ENCODE measurements at regions not wholly inside any gene's neighbourhood (a gene's known extent, or its start where the extent isn't known, plus 50 kb on each side); places are given as distances from the start of the nearest gene placed in this dataset.

DNA sequence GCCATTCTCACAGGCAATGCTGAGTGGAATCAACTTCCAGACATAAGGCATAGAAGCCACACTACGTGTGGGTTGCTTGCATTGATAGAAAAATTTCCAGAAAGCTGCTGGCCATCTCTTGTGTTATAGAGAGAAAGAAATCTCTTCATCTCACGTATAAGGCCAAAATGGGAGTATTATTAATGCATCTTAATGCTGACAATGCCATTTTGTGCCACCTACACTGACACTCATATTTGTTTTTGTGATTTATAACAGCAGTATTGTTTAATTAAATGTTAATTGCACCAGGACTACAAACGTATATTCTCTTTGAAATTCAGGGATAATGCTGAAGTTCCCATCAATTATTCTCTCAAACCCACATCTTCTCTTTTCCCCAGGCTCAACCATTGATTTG lies 56.1 kb upstream of the TMEM132D start:
- Histone ChIP-seq H3K9ac (ENCODE audit: low read length) (no peak overlapping the region), H3K36me3 (ENCODE audit: low read length) (no peaks in the 10 kb centered on the region), H3K79me2 (ENCODE audit: insufficient read depth, low read length) (no peaks in the 10 kb centered on the region), H3K4me3 (ENCODE audit: insufficient read depth, low read length, poor library complexity, severe bottlenecking) (no peak overlapping the region), H4K20me1 (ENCODE audit: low read depth, low read length) (no peaks in the 10 kb centered on the region), H3F3A (ENCODE audit: insufficient read depth) (no peaks in the 10 kb centered on the region), H3K27ac (ENCODE audit: low read depth, low read length) (no peak overlapping the region), H3K9me2 (replicated peaks; ENCODE audit: insufficient read depth, low read length) (no peaks in the 10 kb centered on the region), H3K9me3 (ENCODE audit: insufficient read depth, low read length) (no peaks in the 10 kb centered on the region), H3K4me2 (ENCODE audit: low read depth, low read length, poor library complexity, severe bottlenecking) (no peak overlapping the region), H3K27me3 (ENCODE audit: low read length) (no peaks in the 10 kb centered on the region), H2AFZ (ENCODE audit: low read depth, low read length, severe bottlenecking) (no peak overlapping the region)
- TF ChIP-seq, protein P1, sequence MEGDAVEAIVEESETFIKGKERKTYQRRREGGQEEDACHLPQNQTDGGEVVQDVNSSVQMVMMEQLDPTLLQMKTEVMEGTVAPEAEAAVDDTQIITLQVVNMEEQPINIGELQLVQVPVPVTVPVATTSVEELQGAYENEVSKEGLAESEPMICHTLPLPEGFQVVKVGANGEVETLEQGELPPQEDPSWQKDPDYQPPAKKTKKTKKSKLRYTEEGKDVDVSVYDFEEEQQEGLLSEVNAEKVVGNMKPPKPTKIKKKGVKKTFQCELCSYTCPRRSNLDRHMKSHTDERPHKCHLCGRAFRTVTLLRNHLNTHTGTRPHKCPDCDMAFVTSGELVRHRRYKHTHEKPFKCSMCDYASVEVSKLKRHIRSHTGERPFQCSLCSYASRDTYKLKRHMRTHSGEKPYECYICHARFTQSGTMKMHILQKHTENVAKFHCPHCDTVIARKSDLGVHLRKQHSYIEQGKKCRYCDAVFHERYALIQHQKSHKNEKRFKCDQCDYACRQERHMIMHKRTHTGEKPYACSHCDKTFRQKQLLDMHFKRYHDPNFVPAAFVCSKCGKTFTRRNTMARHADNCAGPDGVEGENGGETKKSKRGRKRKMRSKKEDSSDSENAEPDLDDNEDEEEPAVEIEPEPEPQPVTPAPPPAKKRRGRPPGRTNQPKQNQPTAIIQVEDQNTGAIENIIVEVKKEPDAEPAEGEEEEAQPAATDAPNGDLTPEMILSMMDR (IDR thresholded peaks at IDR 0.05; ENCODE audit: insufficient read depth, low read length, poor library complexity, severe bottlenecking): no peak
- no peak for TF ChIP-seq EZH2phosphoT487 (conservative IDR thresholded peaks at IDR 0.05; ENCODE audit: low read length)

DNA sequence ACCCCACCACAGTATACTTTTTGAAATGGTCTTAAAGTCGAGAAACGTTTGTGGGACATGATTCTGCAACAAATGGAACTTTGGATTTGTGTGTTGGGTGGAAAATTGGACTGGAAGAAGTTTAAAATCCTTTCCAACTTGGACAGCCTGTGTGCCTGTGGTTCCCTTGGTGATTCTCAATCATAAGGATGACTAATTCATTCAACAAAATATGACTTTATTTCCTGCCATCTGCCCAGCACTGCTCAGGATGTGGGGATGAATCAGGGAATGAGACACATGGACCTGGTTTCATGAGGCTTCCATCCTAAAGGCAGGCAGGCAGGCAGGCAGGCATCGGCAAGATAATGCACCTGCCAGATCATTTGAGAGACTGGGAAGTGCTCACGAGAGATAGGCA lies 57.3 kb upstream of the TMEM132D start:
- H3K4me2 ChIP-seq (ENCODE audit: low read depth, low read length, poor library complexity, severe bottlenecking): no peak overlapping the region
- no peaks in the 10 kb centered on the region for H3K27me3 ChIP-seq (ENCODE audit: low read length)
- no peak overlapping the region for H3K9ac ChIP-seq (ENCODE audit: low read length)
- H2AFZ ChIP-seq (ENCODE audit: low read depth, low read length, severe bottlenecking): no peak overlapping the region
- no peak overlapping the region for H3K4me3 ChIP-seq (ENCODE audit: insufficient read depth, low read length, poor library complexity, severe bottlenecking)
- H3K9me2 ChIP-seq (replicated peaks; ENCODE audit: insufficient read depth, low read length): no peaks in the 10 kb centered on the region
- no peaks in the 10 kb centered on the region for H3K9me3 ChIP-seq (ENCODE audit: insufficient read depth, low read length)
- H3K27ac ChIP-seq (ENCODE audit: low read depth, low read length): no peak overlapping the region
- no peaks in the 10 kb centered on the region for H3K79me2 ChIP-seq (ENCODE audit: insufficient read depth, low read length)
- H4K20me1 ChIP-seq (ENCODE audit: low read depth, low read length): no peaks in the 10 kb centered on the region
- TF ChIP-seq, protein P1 (IDR thresholded peaks at IDR 0.05; ENCODE audit: insufficient read depth, low read length, poor library complexity, severe bottlenecking): no peak
- TF ChIP-seq EZH2phosphoT487 (conservative IDR thresholded peaks at IDR 0.05; ENCODE audit: low read length): no peak
- H3F3A ChIP-seq (ENCODE audit: insufficient read depth): no peaks in the 10 kb centered on the region
- H3K36me3 ChIP-seq (ENCODE audit: low read length): no peaks in the 10 kb centered on the region

DNA sequence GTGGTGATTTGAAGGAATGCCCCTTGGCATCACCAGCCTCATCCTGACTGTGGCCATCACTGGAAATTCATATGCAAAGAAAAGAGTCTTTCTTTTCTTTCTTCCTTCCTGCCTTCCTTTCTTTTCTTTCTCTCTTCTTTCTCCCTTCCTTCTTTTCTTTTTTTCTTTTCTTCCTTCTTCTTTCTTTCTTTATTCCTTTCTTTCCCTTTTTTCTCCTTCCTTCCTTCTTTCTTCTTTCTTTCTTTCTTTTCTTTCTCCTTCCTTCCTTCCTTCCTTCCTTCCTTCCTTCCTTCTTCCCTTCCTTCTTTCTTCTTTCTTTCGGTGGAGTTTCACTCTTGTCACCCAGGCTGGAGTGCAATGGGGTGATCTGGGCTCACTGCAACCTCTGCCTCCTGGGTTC lies 58.0 kb upstream of the TMEM132D start:
- Histone ChIP-seq H3K9ac (ENCODE audit: low read length) (no peak overlapping the region), H3K4me2 (ENCODE audit: low read depth, low read length, poor library complexity, severe bottlenecking) (no peak overlapping the region), H3K27me3 (ENCODE audit: low read length) (no peaks in the 10 kb centered on the region), H3K27ac (ENCODE audit: low read depth, low read length) (no peak overlapping the region), H3K9me2 (replicated peaks; ENCODE audit: insufficient read depth, low read length) (no peaks in the 10 kb centered on the region), H3K36me3 (ENCODE audit: low read length) (no peaks in the 10 kb centered on the region), H3K9me3 (ENCODE audit: insufficient read depth, low read length) (no peaks in the 10 kb centered on the region), H3K79me2 (ENCODE audit: insufficient read depth, low read length) (no peaks in the 10 kb centered on the region), H2AFZ (ENCODE audit: low read depth, low read length, severe bottlenecking) (no peak overlapping the region), H4K20me1 (ENCODE audit: low read depth, low read length) (no peaks in the 10 kb centered on the region), H3K4me3 (ENCODE audit: insufficient read depth, low read length, poor library complexity, severe bottlenecking) (no peak overlapping the region), H3F3A (ENCODE audit: insufficient read depth) (no peaks in the 10 kb centered on the region)
- TF ChIP-seq EZH2phosphoT487 (conservative IDR thresholded peaks at IDR 0.05; ENCODE audit: low read length): no peak
- TF ChIP-seq, protein P1 (IDR thresholded peaks at IDR 0.05; ENCODE audit: insufficient read depth, low read length, poor library complexity, severe bottlenecking): no peak
